ENCODE measurements at regions not wholly inside any gene's neighbourhood (a gene's known extent, or its start where the extent isn't known, plus 50 kb on each side); places are given as distances from the start of the nearest gene placed in this dataset.
A peak's percentile ranks its signal among the peaks of the same experiment; 100 is the strongest.
"Not testable (repeated sequence)": the region's sequence is repeated elsewhere in the genome, so short reads cannot be mapped to it uniquely, and the experiment has no call there.

DNA sequence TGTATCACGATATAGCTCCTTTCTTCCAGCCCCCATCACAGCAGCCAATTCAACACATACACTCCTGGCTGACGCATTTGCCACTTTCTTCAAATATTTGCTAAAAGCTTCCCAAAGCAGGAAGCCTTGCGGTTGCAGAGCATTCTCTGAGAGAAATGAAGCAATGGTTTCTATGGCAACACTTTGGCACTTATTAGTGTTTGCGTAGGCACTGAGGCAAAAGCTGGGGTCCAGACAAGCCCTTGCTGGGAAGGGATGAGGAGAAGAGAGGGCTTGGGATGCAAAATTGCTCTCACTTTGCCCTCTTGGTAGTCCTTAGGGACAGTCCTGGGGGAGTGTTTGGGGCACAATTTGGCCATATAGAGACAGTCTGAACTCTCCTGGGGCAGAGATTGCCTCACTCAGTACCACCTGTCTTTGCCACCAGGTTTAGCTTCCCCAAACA lies 55.0 kb upstream of the PAK3 start:
- no peak for DNase-seq (ENCODE audit: low read depth in 3 of 3)

DNA sequence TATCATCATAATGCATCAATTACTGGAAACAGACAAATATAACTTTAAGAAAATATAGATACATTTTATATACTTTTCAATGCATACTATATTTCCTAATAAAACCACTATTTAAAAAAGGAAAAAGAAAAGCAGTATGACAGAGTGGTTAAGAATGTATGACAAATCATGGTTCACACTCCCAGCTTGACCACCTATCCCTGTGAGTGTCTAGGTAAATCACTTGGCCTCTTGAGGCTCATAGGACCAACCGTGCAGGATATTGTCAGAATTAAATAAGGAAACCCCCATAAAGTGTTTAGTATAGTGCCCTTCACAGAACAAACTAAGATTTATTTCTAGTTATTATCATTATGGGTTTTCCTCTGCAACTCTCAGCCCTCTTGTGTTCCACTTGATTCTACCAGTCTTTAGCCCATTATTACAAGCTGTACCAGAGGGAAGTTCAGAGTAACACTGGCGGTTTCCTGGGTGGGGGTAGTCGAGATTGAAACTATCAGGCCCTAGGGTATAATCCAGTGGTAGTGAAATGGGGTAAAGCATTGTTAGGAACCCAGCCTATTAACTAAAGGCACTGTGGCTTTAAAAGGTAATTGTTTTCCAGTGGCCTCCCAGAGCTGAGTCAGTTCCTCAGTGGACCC lies 55.5 kb upstream of the PAK3 start:
- DNase-seq (ENCODE audit: low read depth in 3 of 3): no peak

DNA sequence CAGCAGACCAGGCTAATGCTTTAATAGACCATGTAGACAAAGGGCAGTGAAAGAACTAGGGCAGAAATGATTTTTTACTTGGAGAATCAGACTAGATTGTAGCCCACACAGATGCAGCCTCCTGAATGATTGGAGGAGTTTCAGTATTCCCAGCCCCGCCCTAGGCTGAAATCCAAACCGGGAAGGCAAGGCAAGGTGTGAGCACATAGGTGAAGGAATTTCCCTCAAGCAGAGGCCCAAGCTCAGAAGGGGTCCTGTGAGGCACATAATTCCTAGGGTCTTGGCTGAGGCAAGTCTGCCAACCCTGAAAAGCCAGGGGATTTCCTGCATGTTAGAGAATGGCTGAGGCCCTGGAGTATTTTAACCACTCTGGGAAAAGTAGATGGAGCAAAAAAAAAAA lies 56.4 kb upstream of the PAK3 start:
- no peak for DNase-seq (ENCODE audit: low read depth in 3 of 3)

- no peak for DNase-seq (ENCODE audit: low read depth in 3 of 3)
These were observed 60.0 kb upstream of the PAK3 start for GRCh38 chrX:111035991-111036390.

GRCh38 chrX:111035256-111035655 lies 60.7 kb upstream of the PAK3 start:
- no peak for DNase-seq (ENCODE audit: low read depth in 3 of 3)

- DNase-seq (ENCODE audit: low read depth in 3 of 3): not testable (repeated sequence)
These were observed 73.0 kb upstream of the PAK3 start for GRCh38 chrX:111022998-111023397.

- no peak for DNase-seq (ENCODE audit: low read depth in 3 of 3)
These were observed 75.7 kb upstream of the PAK3 start for GRCh38 chrX:111020283-111020682.

- no peak for DNase-seq (ENCODE audit: low read depth in 3 of 3)
These were observed 82.1 kb upstream of the PAK3 start for GRCh38 chrX:111013778-111014455.

- DNase-seq (ENCODE audit: low read depth in 3 of 3): no peak
These were observed 85.9 kb upstream of the PAK3 start for GRCh38 chrX:111010111-111010510.

GRCh38 chrX:111009256-111009655 lies 86.7 kb upstream of the PAK3 start:
- no peak for DNase-seq (ENCODE audit: low read depth in 3 of 3)

DNA sequence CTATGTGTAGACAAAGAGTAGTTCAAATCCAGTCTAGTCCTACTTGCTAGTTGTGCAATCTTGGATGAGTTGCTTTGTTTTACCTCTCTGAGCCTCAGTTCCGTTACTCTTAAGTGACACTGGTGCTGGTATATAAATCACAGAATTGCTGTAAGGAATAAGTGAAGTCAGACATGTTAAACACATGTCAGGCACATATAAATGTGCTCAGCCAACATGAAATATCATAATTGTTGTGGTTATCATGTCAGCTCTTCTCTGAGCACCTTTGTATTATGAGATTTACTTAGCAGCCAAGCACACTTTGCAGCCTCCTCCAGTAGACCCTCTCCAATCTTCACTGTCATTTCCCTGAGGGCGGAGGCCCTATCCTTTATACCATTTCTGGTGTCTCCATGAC lies 87.9 kb upstream of the PAK3 start:
- no peak for DNase-seq (ENCODE audit: low read depth in 3 of 3)

DNA sequence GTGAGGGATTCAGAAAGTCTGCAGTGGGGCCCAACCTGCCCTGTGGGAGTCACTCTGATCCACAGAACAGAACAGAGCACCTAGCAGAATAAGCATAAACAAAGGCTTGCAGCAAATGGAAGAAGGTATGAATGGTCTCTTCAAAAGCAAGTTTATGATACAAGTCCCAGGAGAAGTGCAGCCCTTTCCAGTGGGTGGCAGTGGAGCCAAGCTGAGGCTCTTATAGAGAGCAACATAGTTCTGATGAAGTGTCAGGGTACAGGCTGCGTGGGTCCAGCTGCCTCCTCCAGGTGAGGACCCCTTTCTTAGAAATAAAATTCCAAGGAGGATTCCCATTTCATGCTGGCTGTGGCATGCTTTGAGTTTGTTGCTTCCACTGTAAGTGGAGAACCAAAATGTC lies 88.8 kb upstream of the PAK3 start:
- DNase-seq (ENCODE audit: low read depth in 3 of 3): no peak

DNA sequence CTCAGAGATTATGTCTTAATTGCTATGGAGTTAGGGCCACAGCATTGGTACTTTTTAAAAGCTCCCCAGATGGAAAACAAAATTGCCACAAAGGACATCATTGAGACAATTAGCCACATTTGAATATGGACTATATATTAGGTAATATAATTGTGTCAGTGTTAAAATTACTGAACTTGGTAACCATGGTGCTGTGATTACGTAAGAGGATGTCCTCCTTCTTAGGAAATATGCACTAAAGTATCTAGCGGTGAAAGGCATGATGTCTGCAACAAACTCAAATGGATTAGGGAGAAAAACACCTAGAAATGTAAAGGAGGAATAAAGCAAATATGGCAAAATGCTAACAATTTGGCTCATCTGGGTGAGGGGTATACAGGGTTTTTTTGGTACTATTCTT lies 89.9 kb upstream of the PAK3 start:
- DNase-seq (ENCODE audit: low read depth in 3 of 3): no peak

DNA sequence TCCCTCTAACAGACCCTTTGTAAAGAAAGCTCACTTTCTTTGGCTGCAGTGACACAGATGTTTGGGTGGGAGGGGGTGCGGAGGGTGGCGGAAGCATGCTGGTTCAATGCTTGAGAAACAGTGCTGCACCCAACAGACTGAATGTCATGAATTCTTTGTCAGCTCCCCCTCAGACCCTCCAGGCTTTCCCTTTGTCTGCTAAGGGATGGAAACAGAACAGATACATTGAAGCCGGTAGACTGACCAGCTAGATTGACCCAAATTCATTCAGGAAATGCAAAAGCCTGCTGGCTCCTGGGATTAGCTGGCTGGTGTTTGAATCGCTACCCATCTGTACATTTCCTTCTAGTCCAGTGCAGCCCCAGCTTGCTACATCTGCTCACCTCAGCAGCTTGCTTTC lies 90.8 kb upstream of the PAK3 start:
- DNase-seq (ENCODE audit: low read depth in 3 of 3): no peak

- DNase-seq (ENCODE audit: low read depth in 3 of 3): no peak
These were observed 92.9 kb upstream of the PAK3 start for GRCh38 chrX:111003118-111003517.

- DNase-seq (ENCODE audit: low read depth in 3 of 3): peak in 1 of 3 experiments; percentile 5
These were observed 103.4 kb upstream of the PAK3 start for GRCh38 chrX:110992611-110993010.

DNA sequence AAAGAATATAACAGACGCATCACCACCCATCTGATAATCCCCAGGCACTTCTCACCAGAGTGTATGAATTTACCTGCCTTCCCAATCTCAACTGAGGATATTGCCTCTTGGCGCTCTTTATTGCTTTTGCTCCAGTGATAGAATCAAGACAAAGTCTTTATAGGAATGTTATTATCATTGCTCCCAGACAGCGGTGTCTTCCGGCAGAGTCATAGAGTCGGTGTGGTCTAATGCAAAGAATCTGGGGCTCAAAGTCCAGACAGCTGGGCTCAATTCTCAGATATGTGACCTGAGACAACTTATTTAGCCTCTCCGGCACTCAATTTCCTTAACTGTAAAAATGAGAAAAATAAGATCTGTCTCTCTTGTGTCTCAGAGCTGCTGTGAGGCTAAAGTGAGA lies 106.1 kb upstream of the PAK3 start:
- no peak for DNase-seq (ENCODE audit: low read depth in 3 of 3)

DNA sequence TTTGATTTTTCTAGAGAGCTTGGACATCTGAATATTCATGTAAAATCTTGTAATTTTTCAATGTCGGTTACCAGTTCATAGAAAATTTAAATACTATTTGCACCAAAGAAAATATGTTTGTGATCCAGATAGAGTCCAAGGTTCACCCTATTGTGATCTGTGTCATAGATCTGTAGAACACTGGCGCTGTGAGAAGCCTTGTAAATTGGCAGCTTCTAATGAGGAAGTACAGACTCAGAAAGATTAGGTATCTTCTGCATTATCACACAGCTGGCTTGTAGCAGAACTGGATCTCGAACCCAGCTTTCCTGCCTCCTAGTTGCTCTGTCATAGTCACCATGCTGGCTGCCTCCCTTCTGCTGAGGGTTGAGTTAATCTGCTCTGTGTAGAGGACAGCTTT lies 106.5 kb upstream of the PAK3 start:
- DNase-seq (ENCODE audit: low read depth in 3 of 3): no peak

GRCh38 chrX:110987292-110987691 lies 108.7 kb upstream of the PAK3 start:
- DNase-seq (ENCODE audit: low read depth in 3 of 3): no peak

DNA sequence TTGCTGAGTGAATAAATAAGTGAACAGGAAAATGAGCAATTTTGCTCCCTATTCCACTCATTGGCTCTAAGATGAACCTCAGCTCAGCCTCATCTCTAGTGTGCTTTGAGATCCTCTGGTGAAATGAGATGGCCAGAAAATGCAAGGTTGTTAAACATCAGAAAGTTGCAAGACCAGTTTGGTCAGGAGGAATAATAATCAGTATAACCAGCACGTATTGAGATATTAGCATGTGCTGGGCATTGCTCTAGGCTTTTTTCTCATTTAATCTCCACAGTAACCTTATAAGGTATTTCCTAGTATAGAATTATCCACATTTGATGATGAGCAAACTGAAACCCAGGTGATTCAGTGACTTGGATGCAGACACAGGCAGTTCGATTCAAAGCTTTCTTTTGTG lies 110.5 kb upstream of the PAK3 start:
- no peak for DNase-seq (ENCODE audit: low read depth in 3 of 3)

- DNase-seq (ENCODE audit: low read depth in 3 of 3): no peak
These were observed 113.0 kb upstream of the PAK3 start for GRCh38 chrX:110983024-110983423.

DNA sequence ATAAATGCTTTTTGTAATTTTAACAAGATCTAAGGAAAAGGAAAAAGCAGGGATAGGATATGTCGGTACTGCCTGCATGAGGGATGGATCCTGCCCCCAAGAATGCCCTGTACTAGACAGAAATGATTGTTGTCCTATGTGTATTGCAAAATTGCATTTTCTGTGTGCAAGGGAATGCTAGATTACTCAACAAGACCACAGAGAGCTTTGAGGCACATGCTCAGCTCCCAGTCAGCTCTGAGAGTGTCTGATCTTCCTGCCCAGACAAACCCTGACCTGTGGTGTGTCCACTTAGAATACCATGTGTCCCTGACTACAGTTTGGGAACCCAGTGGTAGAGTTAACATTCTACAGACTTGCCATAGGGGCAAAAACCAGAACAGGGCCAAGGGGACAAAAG lies 129.2 kb upstream of the PAK3 start:
- no peak for DNase-seq (ENCODE audit: low read depth in 3 of 3)

- DNase-seq (ENCODE audit: low read depth in 3 of 3): no peak
These were observed 129.9 kb upstream of the PAK3 start for GRCh38 chrX:110966091-110966454.

Data from stimulated activated CD4-positive, alpha-beta T cell treated with anti-CD3 and anti-CD28 coated beads, TNF-alpha, amount 100 ng/mL, for 24 hours (primary cell).